ENCODE measurements at regions not wholly inside any gene's neighbourhood (a gene's known extent, or its start where the extent isn't known, plus 50 kb on each side); places are given as distances from the start of the nearest gene placed in this dataset.

DNA sequence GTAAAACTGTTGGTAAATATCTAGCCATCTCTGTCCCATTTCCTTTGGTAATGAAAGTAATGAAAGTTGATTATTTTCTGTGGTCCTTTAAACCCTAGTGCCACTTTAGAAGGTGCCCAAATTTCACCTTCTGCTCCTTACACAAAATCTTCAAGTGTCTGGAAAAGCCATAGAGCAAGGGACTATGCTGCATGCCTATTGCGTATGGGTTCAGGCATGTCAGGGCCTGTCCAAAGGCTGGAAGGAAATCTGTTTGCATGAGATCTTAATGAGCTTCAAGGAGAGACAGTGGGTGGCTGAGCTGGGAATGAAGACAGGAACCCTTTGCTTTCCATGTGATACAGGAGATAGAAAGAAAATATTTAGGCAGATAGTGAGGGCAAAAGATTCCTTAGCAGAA is 66.6 kb upstream of the CCN6 start:
- Histone ChIP-seq H3K9me3 (replicated peaks; ENCODE audit: control insufficient read depth, insufficient read depth, low read depth, low read length) (no peaks in the 10 kb centered on the region), H3K79me2 (ENCODE audit: control insufficient read depth, insufficient read depth, low read length) (no peaks in the 10 kb centered on the region), H3K4me2 (ENCODE audit: insufficient read depth, low read length) (no peak overlapping the region), H3K27me3 (ENCODE audit: control insufficient read depth in 2 of 2, insufficient read depth in 2 of 2, low read length in 2 of 2) (peaks cover 9 to 23% of the 10 kb centered on the region in 2 experiments; a peak in 4 of 5 replicates), H2AFZ (ENCODE audit: low read depth, low read length) (no peak overlapping the region), H3K4me3 (no peak overlapping the region), H4K20me1 (replicated peaks; ENCODE audit: control insufficient read depth, insufficient read depth, low read length) (no peaks in the 10 kb centered on the region), H3K27ac (ENCODE audit: extremely low read depth, low read depth, low read length) (no peak overlapping the region), H3K4me1 (replicated peaks in 1 of 2; ENCODE audit: control insufficient read depth in 2 of 2, insufficient read depth in 2 of 2, low read length in 2 of 2) (no peaks in the 10 kb centered on the region), H3K9ac (ENCODE audit: insufficient read depth in 1 of 2, low read depth in 2 of 2, low read length in 2 of 2) (no peak overlapping the region), H3K36me3 (ENCODE audit: control insufficient read depth, insufficient read depth, low read length) (no peaks in the 10 kb centered on the region), H3K9me1 (ENCODE audit: control insufficient read depth, insufficient read depth, low read length) (no peaks in the 10 kb centered on the region)
- DNase-seq (ENCODE audit: extremely low read depth in 1 of 4, low spot score in 3 of 4): no peak
- no peak for ATAC-seq
- intact Hi-C loops (cut with micrococcal nuclease): no loop called here
- WGBS (ENCODE audit: insufficient coverage, low coverage, missing lambda C conversion rate): 0% methylated on average over 1 of the region's 1 CpG
- POLR2A ChIA-PET: no interaction called here
- no peak for FAIRE-seq
- in situ Hi-C loops (cut with MboI): no loop called here
- CTCF ChIA-PET (ENCODE audit: low intra/inter-chr PET ratio): no interaction called here
- no TSS peak for BruUV-seq (replicated peaks)
- TF ChIP-seq ZNF785 (CRISPR knock-in tag; IDR thresholded peaks at IDR 0.05): no peak
- no peak for TF ChIP-seq ATF4 (CRISPR knock-in tag; IDR thresholded peaks at IDR 0.05)
- no peak for TF ChIP-seq TARDBP (IDR thresholded peaks at IDR 0.05)
- no peak for TF ChIP-seq ZNF324 (CRISPR knock-in tag; IDR thresholded peaks at IDR 0.05)
- TF ChIP-seq FOXA3 (CRISPR knock-in tag; conservative IDR thresholded peaks at IDR 0.05 in 1 of 2, IDR thresholded peaks at IDR 0.05 in 1 of 2): no peak
- TF ChIP-seq, protein P1, sequence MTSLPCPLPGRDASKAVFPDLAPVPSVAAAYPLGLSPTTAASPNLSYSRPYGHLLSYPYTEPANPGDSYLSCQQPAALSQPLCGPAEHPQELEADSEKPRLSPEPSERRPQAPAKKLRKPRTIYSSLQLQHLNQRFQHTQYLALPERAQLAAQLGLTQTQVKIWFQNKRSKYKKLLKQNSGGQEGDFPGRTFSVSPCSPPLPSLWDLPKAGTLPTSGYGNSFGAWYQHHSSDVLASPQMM (CRISPR knock-in tag; IDR thresholded peaks at IDR 0.05): no peak
- TF ChIP-seq ATF2 (CRISPR knock-in tag; IDR thresholded peaks at IDR 0.05): no peak
- no peak for TF ChIP-seq ZBTB17 (CRISPR knock-in tag; IDR thresholded peaks at IDR 0.05)
- no peak for TF ChIP-seq KDM2B (CRISPR knock-in tag; IDR thresholded peaks at IDR 0.05)
- TF ChIP-seq TCF7 (IDR thresholded peaks at IDR 0.05; ENCODE audit: borderline replicate concordance): no peak
- TF ChIP-seq, protein P2, sequence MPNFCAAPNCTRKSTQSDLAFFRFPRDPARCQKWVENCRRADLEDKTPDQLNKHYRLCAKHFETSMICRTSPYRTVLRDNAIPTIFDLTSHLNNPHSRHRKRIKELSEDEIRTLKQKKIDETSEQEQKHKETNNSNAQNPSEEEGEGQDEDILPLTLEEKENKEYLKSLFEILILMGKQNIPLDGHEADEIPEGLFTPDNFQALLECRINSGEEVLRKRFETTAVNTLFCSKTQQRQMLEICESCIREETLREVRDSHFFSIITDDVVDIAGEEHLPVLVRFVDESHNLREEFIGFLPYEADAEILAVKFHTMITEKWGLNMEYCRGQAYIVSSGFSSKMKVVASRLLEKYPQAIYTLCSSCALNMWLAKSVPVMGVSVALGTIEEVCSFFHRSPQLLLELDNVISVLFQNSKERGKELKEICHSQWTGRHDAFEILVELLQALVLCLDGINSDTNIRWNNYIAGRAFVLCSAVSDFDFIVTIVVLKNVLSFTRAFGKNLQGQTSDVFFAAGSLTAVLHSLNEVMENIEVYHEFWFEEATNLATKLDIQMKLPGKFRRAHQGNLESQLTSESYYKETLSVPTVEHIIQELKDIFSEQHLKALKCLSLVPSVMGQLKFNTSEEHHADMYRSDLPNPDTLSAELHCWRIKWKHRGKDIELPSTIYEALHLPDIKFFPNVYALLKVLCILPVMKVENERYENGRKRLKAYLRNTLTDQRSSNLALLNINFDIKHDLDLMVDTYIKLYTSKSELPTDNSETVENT (CRISPR knock-in tag; IDR thresholded peaks at IDR 0.05): no peak
- TF ChIP-seq ZNF644 (tag; IDR thresholded peaks at IDR 0.05; ENCODE audit: low read depth): no peak
- TF ChIP-seq ZNF609 (CRISPR knock-in tag; IDR thresholded peaks at IDR 0.05; ENCODE audit: borderline replicate concordance): no peak
- no peak for TF ChIP-seq MEF2A (IDR thresholded peaks at IDR 0.05; ENCODE audit: control insufficient read depth, low read depth, low read length)

Measured in K562 (cell line).